GM19468 (cell line): ENCODE measurements at regions not wholly inside any gene's neighbourhood (a gene's known extent, or its start where the extent isn't known, plus 50 kb on each side); places are given as distances from the start of the nearest gene placed in this dataset.
"Not testable (repeated sequence)": the region's sequence is repeated elsewhere in the genome, so short reads cannot be mapped to it uniquely, and the experiment has no call there.

Experiments
- ATAC-seq: cut with Tn5 transposase; IDR thresholded peaks from one replicate; pipeline ENCODE4 v1.9.1; 2021; ENCODE audit warnings: mild to moderate bottlenecking, moderate library complexity, moderate number of reproducible peaks; ENCODE audit not compliant: unreplicated experiment; ENCODE audit errors: extremely low read depth

DNA sequence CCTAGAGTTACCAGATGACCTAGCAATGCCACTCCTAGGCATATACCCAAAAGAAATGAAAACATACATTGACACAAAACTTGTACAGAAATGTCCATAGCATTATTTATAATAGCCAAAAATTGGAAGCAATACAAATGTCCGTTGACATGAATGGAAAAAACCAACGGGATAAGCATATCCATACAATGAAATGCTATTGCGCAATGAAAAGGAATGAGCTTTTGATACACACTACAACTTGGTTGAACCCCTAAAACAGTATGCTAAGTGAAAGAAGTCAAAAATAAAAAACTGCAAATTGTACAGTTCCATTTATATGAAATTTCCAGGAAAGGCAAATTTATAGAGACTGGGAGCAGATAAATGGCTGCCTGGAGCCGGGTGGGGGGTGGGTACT lies 90.6 kb upstream of the G2E3 start:
- no peak for ATAC-seq

DNA sequence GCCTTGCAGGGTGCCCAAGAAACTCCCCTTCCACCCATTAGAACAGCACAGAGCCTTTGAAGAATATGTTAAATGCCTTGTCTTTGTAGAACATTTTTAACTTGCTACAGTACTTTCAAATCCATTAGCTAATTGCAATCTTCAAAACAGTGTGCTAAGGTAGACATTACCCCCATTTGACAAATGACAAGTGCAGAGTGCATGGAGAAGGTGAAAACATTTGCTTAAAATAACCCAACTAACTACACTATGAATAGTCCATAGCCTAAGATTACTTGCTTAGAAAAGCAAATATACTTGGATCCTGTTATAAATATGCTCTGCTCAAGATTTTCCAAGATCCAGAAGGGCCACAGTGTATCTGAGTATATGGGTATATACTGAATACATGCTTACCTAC lies 87.0 kb upstream of the G2E3 start:
- no peak for ATAC-seq

DNA sequence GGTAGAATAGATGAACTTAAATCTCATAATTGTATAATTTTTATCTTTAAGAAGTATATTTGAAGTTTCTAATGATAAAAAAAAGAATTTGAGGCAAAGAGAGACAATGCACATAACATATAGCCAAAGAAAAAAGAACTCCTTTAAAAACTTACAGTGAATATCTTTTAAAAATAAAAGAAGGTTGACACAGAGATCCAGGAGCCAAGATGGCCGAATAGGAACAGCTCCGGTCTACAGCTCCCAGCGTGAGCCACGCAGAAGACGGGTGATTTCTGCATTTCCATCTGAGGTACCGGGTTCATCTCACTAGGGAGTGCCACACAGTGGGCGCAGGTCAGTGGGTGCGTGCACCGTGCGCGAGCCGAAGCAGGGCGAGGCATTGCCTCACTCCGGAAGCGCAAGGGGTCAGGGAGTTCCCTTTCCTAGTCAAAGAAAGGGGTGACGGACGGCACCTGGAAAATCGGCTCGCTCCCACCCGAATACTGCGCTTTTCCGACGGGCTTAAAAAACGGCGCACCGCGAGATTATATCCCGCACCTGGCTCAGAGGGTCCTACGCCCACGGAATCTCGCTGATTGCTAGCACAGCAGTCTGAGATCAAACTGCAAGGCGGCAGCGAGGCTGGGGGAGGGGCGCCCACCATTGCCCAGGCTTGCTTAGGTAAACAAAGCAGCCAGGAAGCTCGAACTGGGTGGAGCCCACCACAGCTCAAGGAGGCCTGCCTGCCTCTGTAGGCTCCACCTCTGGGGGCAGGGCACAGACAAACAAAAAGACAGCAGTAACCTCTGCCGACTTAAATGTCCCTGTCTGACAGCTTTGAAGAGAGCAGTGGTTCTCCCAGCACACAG lies 84.9 kb upstream of the G2E3 start:
- ATAC-seq, result not testable (repeated sequence)

DNA sequence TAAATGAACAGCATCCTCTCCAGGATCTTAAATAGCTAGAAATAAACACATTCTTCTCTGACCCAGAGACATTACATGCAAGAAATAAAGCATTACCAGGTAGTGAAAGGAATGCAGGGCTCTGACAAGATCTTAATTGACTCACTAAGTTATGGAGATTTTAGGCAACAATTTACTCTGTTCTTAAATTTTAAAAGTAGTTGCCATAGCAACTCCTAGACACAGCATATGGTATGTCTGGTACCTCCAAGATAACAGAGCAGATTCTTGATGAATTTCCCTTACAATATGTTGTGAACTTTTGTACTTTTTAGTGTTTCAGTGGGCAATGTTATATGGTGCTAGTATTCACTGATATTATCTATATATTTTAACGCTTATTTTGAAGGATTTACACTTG lies 76.7 kb upstream of the G2E3 start:
- no peak for ATAC-seq

DNA sequence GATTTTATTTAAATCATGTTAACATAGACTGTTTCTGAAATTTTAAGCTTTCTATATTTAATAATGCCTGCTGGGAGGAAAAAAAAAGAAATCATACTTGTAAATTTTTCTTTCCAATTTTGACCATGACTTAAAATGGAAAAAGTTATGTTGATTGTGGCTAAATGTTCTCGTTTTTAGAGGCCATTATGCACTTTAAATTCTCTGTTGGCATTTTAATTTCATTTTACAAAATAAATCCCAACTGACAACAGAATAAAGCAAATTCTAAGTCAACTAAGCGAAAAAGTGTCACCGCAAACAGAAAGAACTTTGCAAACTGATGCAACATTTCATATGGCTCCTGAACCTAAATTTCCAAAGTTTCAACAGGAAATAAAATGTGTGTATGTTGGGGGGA lies 74.8 kb upstream of the G2E3 start:
- ATAC-seq, result no peak

DNA sequence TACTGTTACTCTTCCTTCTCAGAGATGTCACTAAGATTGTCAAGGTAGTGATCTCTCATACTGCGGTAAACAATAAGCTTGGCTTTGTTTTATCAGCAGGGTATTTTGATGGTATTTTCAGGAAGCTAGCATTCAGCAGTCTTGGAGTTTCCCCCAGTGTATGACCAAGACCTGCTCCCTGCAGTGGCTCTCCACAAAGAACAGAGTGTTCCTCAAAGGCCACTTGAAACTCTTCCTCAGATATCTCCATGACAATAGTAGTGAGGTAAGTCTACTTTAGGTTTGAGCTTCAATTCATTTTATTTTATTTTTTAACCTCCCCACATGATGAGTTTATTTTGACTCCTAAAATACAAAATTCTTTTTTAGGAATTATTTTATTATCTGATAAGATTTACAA lies 74.0 kb upstream of the G2E3 start:
- ATAC-seq, result no peak

DNA sequence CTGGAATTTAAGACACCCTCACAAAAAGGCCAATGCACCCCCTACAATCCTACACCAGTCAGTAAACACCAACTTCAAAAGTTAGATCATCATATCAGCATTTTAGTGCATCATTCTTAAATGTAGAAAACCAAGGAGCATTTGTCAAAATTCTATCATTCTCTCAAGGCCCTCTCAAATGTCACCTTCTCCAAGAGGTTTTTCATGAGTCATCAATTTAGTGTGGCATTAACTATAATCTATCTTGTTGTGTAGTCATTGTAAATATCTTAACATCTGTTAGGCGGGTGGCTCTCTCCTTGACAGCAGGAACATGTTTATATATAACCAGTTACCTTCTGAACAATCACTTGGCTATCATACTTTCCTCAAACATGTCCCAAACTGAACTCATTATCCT lies 62.1 kb upstream of the G2E3 start:
- no peak for ATAC-seq

DNA sequence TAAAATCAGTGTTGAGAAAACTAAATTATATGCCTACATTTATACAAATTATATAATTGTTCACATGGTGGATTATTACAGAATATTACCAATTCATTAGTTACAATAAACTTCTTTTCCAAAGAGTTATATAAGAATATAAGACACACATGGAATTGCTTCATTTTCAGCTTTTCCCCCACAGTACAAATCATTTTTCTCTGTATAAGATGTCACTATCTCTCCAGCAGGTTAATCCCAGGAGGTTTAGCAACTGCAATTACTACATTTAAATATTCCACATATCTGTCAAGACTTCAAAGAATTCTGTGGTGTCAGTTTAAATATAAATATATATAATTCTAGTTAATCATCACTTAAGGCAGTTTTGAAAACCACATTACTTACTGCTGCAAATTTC lies 59.6 kb upstream of the G2E3 start:
- ATAC-seq, result no peak

DNA sequence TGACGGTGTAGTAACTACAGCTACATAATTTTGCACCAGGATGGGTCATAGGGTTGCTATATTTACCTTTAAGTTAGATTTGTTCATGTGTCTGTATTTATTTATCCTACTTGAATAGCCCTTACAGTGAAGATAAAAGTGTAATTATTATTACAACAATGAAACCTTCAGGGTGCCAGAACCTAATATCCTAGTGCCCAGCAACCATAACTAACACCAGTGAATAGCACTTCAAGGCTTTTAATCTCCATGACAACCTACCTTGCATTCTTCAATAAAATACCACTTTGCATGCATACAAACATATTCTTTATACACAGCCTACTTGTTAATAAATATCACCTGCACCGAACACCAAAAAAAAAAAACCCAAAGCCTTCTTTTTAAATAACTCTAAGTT lies 58.7 kb upstream of the G2E3 start:
- ATAC-seq, result no peak

DNA sequence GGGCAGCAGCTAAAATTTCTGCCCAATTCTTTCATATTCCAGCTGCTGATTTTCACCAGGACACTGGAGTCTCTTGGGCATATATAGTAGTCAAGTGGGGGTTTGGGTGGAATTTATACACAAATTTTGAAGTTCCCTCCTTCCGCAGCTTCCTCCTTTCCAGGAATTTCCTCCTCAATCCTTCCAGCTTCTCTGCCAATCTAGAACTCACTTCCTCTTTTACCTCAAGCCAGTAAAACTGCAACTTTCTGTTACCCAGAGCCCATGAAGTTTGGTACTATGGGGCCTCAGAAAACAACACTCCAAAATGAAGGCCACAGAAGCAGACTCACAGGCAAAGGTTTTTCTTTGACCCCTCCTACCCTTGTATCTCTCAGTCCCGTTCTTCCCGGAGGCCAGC lies 51.7 kb upstream of the G2E3 start:
- no peak for ATAC-seq
